H1 (cell line): ENCODE measurements at regions not wholly inside any gene's neighbourhood (a gene's known extent, or its start where the extent isn't known, plus 50 kb on each side); places are given as distances from the start of the nearest gene placed in this dataset.

Experiments
- CTCF ChIA-PET: fragments of 300-600 bp; sonication (Branson Sonifier 250); formaldehyde crosslinking; loops from one replicate; lab custom pipeline; 2021; ENCODE audit not compliant: partially characterized antibody; lab: Charles Lee
- POLR2A ChIA-PET: fragments of 300-600 bp; sonication (Branson Sonifier 250); formaldehyde crosslinking; loops from one replicate; lab custom pipeline; 2021; ENCODE audit warnings: inconsistent platforms; ENCODE audit not compliant: partially characterized antibody; lab: Charles Lee
- DNase-seq, 2 experiments: peaks; one replicate each; pipeline versions ENCODE4 v3.0.0 to v3.0.0-alpha.2; 2010 to 2022; ENCODE audit warnings: low spot score in 2 of 2, low read depth in 1 of 2, mixed read lengths in 1 of 2
- FAIRE-seq: peaks from 2 replicates; lab custom pipeline; 2011; peaks lifted over from hg19 to GRCh38; lab: Jason Lieb, UNC
- H2AFZ ChIP-seq: 2 replicates; pipeline ENCODE4 v1.8.1; 2012; ENCODE audit warnings: low read length, inconsistent platforms
- H2AK5ac ChIP-seq: 2 replicates; pipeline ENCODE4 v1.6.1; 2013; ENCODE audit warnings: low read depth, low read length
- H2BK120ac ChIP-seq: replicated peaks from 2 replicates; pipeline ENCODE3; 2013; ENCODE audit warnings: low read depth, low read length, inconsistent platforms
- H2BK12ac ChIP-seq: 2 replicates; pipeline ENCODE4 v1.6.1; 2013; ENCODE audit warnings: low read depth, low read length
- H2BK15ac ChIP-seq: 2 replicates; pipeline ENCODE4 v1.6.1; 2013; ENCODE audit warnings: low read length
- H2BK20ac ChIP-seq: 2 replicates; pipeline ENCODE4 v1.6.1; 2013; ENCODE audit warnings: low read length
- H2BK5ac ChIP-seq: 2 replicates; pipeline ENCODE4 v1.6.1; 2013; ENCODE audit warnings: low read depth, low read length
- H3K14ac ChIP-seq: 2 replicates; pipeline ENCODE4 v1.6.1; 2013; ENCODE audit warnings: inconsistent platforms; ENCODE audit not compliant: insufficient read length
- H3K18ac ChIP-seq: 2 replicates; pipeline ENCODE4 v1.6.1; 2013; ENCODE audit warnings: low read length; ENCODE audit errors: extremely low read depth
- H3K23ac ChIP-seq: 2 replicates; pipeline ENCODE4 v1.6.1; 2013; ENCODE audit warnings: inconsistent platforms; ENCODE audit not compliant: insufficient read length
- H3K23me2 ChIP-seq: 2 replicates; pipeline ENCODE4 v1.6.1; 2013; ENCODE audit warnings: low read depth, low read length
- H3K27ac ChIP-seq: 2 replicates; pipeline ENCODE4 v1.6.1; 2011; ENCODE audit warnings: low read depth, low read length, inconsistent platforms
- H3K27me3 ChIP-seq, 4 experiments: replicated peaks in 1 of 4; 1 replicate in 1 of 4; 2 replicates in 3 of 4; pipeline versions ENCODE4 v1.6.1 to v1.8.1; 2011 to 2013; ENCODE audit warnings: low read length in 3 of 4, mild to moderate bottlenecking in 3 of 4, inconsistent platforms in 2 of 4, mixed read lengths in 2 of 4, moderate library complexity in 1 of 4; ENCODE audit not compliant: control insufficient read depth in 3 of 4, insufficient read depth in 3 of 4; ENCODE audit errors: extremely low read depth in 1 of 4
- H3K36me3 ChIP-seq, 4 experiments: 2 replicates each; pipeline versions ENCODE4 v1.6.1 to v1.8.1; 2011 to 2013; ENCODE audit warnings: mild to moderate bottlenecking in 4 of 4, low read length in 3 of 4, moderate library complexity in 2 of 4, control low read depth in 1 of 4, inconsistent platforms in 1 of 4; ENCODE audit not compliant: insufficient read depth in 4 of 4, control insufficient read depth in 2 of 4
- H3K4ac ChIP-seq: replicated peaks from 2 replicates; pipeline ENCODE3; 2013; ENCODE audit warnings: low read length, low read depth, mixed read lengths, inconsistent platforms; ENCODE audit not compliant: insufficient read length
- H3K4me1 ChIP-seq, 4 experiments: replicated peaks in 1 of 4; 1 replicate in 1 of 4; 2 replicates in 3 of 4; pipeline versions ENCODE4 v1.6.1 to v1.8.1; 2011 to 2013; ENCODE audit warnings: low read length in 3 of 4, inconsistent platforms in 2 of 4, mixed read lengths in 1 of 4; ENCODE audit not compliant: insufficient read depth in 4 of 4, control insufficient read depth in 3 of 4
- H3K4me2 ChIP-seq, 2 experiments: 2 replicates each; pipeline versions ENCODE4 v1.6.1 to v1.8.1; 2011 to 2013; ENCODE audit warnings: low read depth in 2 of 2, low read length in 2 of 2, control low read depth in 1 of 2, inconsistent platforms in 1 of 2, mild to moderate bottlenecking in 1 of 2; ENCODE audit not compliant: insufficient read depth in 1 of 2
- H3K4me3 ChIP-seq, 4 experiments: fragments of 200-600, 300-600 bp in 1 of 4; sonication (generic), shearing (Covaris generic), sonication (Bioruptor Twin) in 1 of 4; 2 replicates each; pipeline versions ENCODE4 v1.5.1 to v1.8.1; 2011 to 2016; ENCODE audit warnings: low read length in 4 of 4, low read depth in 3 of 4, control low read depth in 2 of 4, inconsistent platforms in 2 of 4, mild to moderate bottlenecking in 2 of 4, mixed read lengths in 1 of 4, moderate library complexity in 1 of 4; ENCODE audit not compliant: insufficient read depth in 2 of 4; ENCODE audit errors: extremely low read depth in 1 of 4
- H3K56ac ChIP-seq: replicated peaks from 2 replicates; pipeline ENCODE3; 2013; ENCODE audit warnings: low read depth, mild to moderate bottlenecking, mixed read lengths, low read length, inconsistent platforms; ENCODE audit not compliant: insufficient read length
- H3K79me1 ChIP-seq: 2 replicates; pipeline ENCODE4 v1.6.1; 2013; ENCODE audit warnings: low read depth, low read length, control low read depth
- H3K79me2 ChIP-seq, 2 experiments: 2 replicates each; pipeline versions ENCODE4 v1.6.1 to v1.8.1; 2012 to 2013; ENCODE audit warnings: low read length in 2 of 2, mild to moderate bottlenecking in 2 of 2, inconsistent platforms in 1 of 2; ENCODE audit not compliant: insufficient read depth in 2 of 2, control insufficient read depth in 1 of 2
- H3K9ac ChIP-seq, 4 experiments: replicated peaks in 1 of 4; 1 replicate in 1 of 4; 2 replicates in 3 of 4; pipeline versions ENCODE4 v1.6.1 to v1.8.1; 2011 to 2013; ENCODE audit warnings: low read depth in 3 of 4, low read length in 3 of 4, control low read depth in 2 of 4, mild to moderate bottlenecking in 2 of 4, moderate library complexity in 2 of 4, inconsistent platforms in 1 of 4; ENCODE audit errors: extremely low read depth in 1 of 4
- H3K9me3 ChIP-seq, 2 experiments: 2 replicates each; pipeline versions ENCODE4 v1.6.1 to v1.8.1; 2012 to 2013; ENCODE audit warnings: mild to moderate bottlenecking in 2 of 2, moderate library complexity in 2 of 2, control low read depth in 1 of 2, inconsistent platforms in 1 of 2, low read depth in 1 of 2, low read length in 1 of 2, mixed read lengths in 1 of 2; ENCODE audit not compliant: insufficient read depth in 2 of 2
- H4K20me1 ChIP-seq, 2 experiments: replicated peaks in 1 of 2; 2 replicates each; pipeline versions ENCODE3 to v1.8.1; 2011 to 2013; ENCODE audit warnings: inconsistent platforms in 2 of 2, low read length in 2 of 2, mild to moderate bottlenecking in 1 of 2; ENCODE audit not compliant: insufficient read depth in 2 of 2, control insufficient read depth in 1 of 2
- H4K5ac ChIP-seq: 2 replicates; pipeline ENCODE4 v1.6.1; 2013; ENCODE audit warnings: low read length, low read depth, mixed read lengths, inconsistent platforms; ENCODE audit not compliant: insufficient read length
- H4K8ac ChIP-seq: 2 replicates; pipeline ENCODE4 v1.8.0; 2013; ENCODE audit warnings: mild to moderate bottlenecking, moderate library complexity, low read length, inconsistent platforms; ENCODE audit not compliant: insufficient read depth; ENCODE audit errors: extremely low read depth
- H4K91ac ChIP-seq: replicated peaks from 2 replicates; pipeline ENCODE3; 2013; ENCODE audit warnings: low read length, mixed read lengths, inconsistent platforms; ENCODE audit not compliant: insufficient read length
- CHD1 ChIP-seq: IDR thresholded peaks from 2 replicates; pipeline ENCODE4 v1.6.1; 2012; ENCODE audit warnings: low read depth, low read length, improper control_type of control experiment
- CHD2 ChIP-seq: IDR thresholded peaks from 2 replicates; pipeline ENCODE4 v1.6.1; 2012; ENCODE audit warnings: low read length, improper control_type of control experiment
- CTCF ChIP-seq, 3 experiments: IDR thresholded peaks; 1 replicate in 2 of 3; 2 replicates in 1 of 3; pipeline versions ENCODE4 v1.5.1 to v1.6.1; 2011; ENCODE audit warnings: low read length in 3 of 3, mild to moderate bottlenecking in 3 of 3, inconsistent platforms in 2 of 3, low read depth in 1 of 3, moderate library complexity in 1 of 3; ENCODE audit not compliant: insufficient read depth in 1 of 3; ENCODE audit errors: control extremely low read depth in 1 of 3
- KDM4A ChIP-seq: IDR thresholded peaks from one replicate; pipeline ENCODE4 v1.7.1; 2012; ENCODE audit warnings: low read depth, mild to moderate bottlenecking, moderate library complexity, low read length, inconsistent platforms; ENCODE audit not compliant: severe bottlenecking
- NRF1 ChIP-seq: IDR thresholded peaks from 2 replicates; pipeline ENCODE4 v1.6.1; 2011; ENCODE audit warnings: mild to moderate bottlenecking, low read depth, low read length, improper control_type of control experiment
- POLR2A ChIP-seq, 2 experiments: IDR thresholded peaks; 1 replicate in 1 of 2; 2 replicates in 1 of 2; pipeline ENCODE4 v1.6.1; 2011; ENCODE audit warnings: low read depth in 2 of 2, low read length in 2 of 2, mild to moderate bottlenecking in 2 of 2; ENCODE audit errors: control extremely low read depth in 1 of 2
- RBBP5 ChIP-seq: IDR thresholded peaks from 2 replicates; pipeline ENCODE4 v1.7.1; 2012; ENCODE audit warnings: low read depth, mild to moderate bottlenecking, inconsistent platforms, low read length, moderate library complexity, borderline replicate concordance
- SIN3A ChIP-seq, 2 experiments: IDR thresholded peaks in 1 of 2; conservative IDR thresholded peaks in 1 of 2; 2 replicates each; pipeline ENCODE4 v1.6.1; 2011 to 2012; ENCODE audit warnings: low read length in 2 of 2, improper control_type of control experiment in 1 of 2, low read depth in 1 of 2, mild to moderate bottlenecking in 1 of 2
- SIRT6 ChIP-seq: IDR thresholded peaks from one replicate; pipeline ENCODE4 v1.7.1; 2012; ENCODE audit warnings: low read length, inconsistent platforms
- TAF1 ChIP-seq: IDR thresholded peaks from 2 replicates; pipeline ENCODE4 v1.6.1; 2011; ENCODE audit warnings: mild to moderate bottlenecking, low read depth, low read length
- ZNF274 ChIP-seq: IDR thresholded peaks from 2 replicates; pipeline ENCODE4 v1.7.0; 2012; ENCODE audit warnings: low read length, borderline replicate concordance; ENCODE audit errors: extremely low read depth
- WGBS, 2 experiments: shearing (Covaris generic) in 1 of 2; methylation state at CpG; one replicate each; pipeline versions ENCODE4 v1.1.6 to v1.1.7; 2013 to 2015; ENCODE audit warnings: low lambda C conversion rate in 2 of 2, mixed read lengths in 2 of 2, inconsistent platforms in 1 of 2, low coverage in 1 of 2, missing lambda C conversion rate in 1 of 2; ENCODE audit not compliant: insufficient replicate concordance in 2 of 2, insufficient coverage in 1 of 2, insufficient read length in 1 of 2; ENCODE audit errors: extremely low coverage in 1 of 2, missing lambda C conversion rate in 1 of 2; 5-methylcytosine and 5-hydroxymethylcytosine counted together

- Histone ChIP-seq H3K14ac (no peak overlapping the region), H3K79me1 (no peaks in the 10 kb centered on the region), H4K20me1 (no peaks in the 10 kb centered on the region), H2AFZ (no peak overlapping the region), H2BK12ac (no peak overlapping the region)
- WGBS, 2 experiments, result 100% methylated on average over 1 of the region's 1 CpG; no CpG with 5 or more reads in 1 of the 2 experiments
- no peak for TF ChIP-seq ZNF274
- no peak for TF ChIP-seq SIRT6
- no peak for TF ChIP-seq RBBP5
- TF ChIP-seq CTCF (IDR thresholded peaks at IDR 0.05; ENCODE audit: control extremely low read depth in 1 of 3, insufficient read depth in 1 of 3, low read depth in 1 of 3, low read length in 3 of 3), result no peak
- no peak for TF ChIP-seq CHD2
- no peak for TF ChIP-seq POLR2A (IDR thresholded peaks at IDR 0.05; ENCODE audit: control extremely low read depth in 1 of 2, low read depth in 2 of 2, low read length in 2 of 2)
- TF ChIP-seq SIN3A (conservative IDR thresholded peaks at IDR 0.05 in 1 of 2, IDR thresholded peaks at IDR 0.05 in 1 of 2; ENCODE audit: low read depth in 1 of 2, low read length in 2 of 2), result no peak
- TF ChIP-seq KDM4A, result no peak
- no peak for TF ChIP-seq TAF1
- TF ChIP-seq CHD1, result no peak
- no peak for TF ChIP-seq NRF1
- TF ChIP-seq, all 59 proteins: peak for 0
- no peak overlapping the region for H3K56ac ChIP-seq
- no peak overlapping the region for H3K4me2 ChIP-seq
- DNase-seq (no peak), FAIRE-seq (no peak)
- no peak overlapping the region for H2BK5ac ChIP-seq
- H3K4ac ChIP-seq, result no peak overlapping the region
- H3K4me1 ChIP-seq, result no peaks in the 10 kb centered on the region
- CTCF ChIA-PET, result no interaction called here
- H3K9ac ChIP-seq, result no peak overlapping the region
- H3K18ac ChIP-seq, result no peak overlapping the region
- no peak overlapping the region for H3K27ac ChIP-seq
- POLR2A ChIA-PET, result interaction anchor here (0.6 kb wide), 1 partner anchor 773 kb away, joined by 3 read pairs; no protein-coding TSS in a partner anchor
- H4K91ac ChIP-seq, result no peak overlapping the region
- no peak overlapping the region for H3K4me3 ChIP-seq
- no peaks in the 10 kb centered on the region for H3K9me3 ChIP-seq
- H3K23me2 ChIP-seq, result no peaks in the 10 kb centered on the region
- H3K79me2 ChIP-seq, result no peaks in the 10 kb centered on the region
- H2AK5ac ChIP-seq, result no peak overlapping the region
- no peak overlapping the region for H4K8ac ChIP-seq
- H2BK20ac ChIP-seq, result no peak overlapping the region
- no peaks in the 10 kb centered on the region for H3K36me3 ChIP-seq
- no peak overlapping the region for H3K23ac ChIP-seq
- no peak overlapping the region for H2BK120ac ChIP-seq
- H3K27me3 ChIP-seq, result no peaks in the 10 kb centered on the region
- no peak overlapping the region for H4K5ac ChIP-seq
- H2BK15ac ChIP-seq, result no peak overlapping the region
Observed at GRCh38 chrX:20488473-20488872, 221.8 kb upstream of the RPS6KA3 start.
